ENCODE measurements at regions not wholly inside any gene's neighbourhood (a gene's known extent, or its start where the extent isn't known, plus 50 kb on each side); places are given as distances from the start of the nearest gene placed in this dataset.

DNA sequence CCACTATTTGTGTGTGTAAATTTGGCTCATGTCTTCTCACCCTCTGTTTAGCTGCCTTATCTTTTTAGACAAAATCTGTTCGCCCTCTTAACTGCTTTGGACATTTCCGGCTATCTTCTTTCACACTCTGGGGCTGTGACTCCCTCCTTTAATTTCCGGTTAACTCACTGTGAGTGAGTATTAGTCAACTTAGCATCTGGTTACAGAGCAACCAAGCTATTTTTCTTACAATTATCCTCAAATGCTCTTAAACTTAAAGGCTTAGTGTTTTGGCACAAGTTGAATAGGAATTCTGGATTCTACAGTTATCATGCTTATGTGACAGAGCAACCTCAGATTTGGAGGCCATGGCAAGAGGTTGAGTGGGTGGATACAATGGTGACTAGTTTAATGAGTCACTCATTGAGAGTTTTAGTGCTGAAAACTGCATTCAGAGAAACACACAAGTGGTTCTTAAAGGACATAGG, 177.6 kb upstream of the SEMA3A start:
- Histone ChIP-seq H3K4me3 (ENCODE audit: low read depth, low read length) (no peak overlapping the region), H3K9me3 (no peaks in the 10 kb centered on the region), H3K36me3 (ENCODE audit: control insufficient read depth, insufficient read depth, low read length) (no peaks in the 10 kb centered on the region), H3K4me1 (no peaks in the 10 kb centered on the region), H3K27me3 (replicated peaks; ENCODE audit: control insufficient read depth, insufficient read depth, low read length) (no peaks in the 10 kb centered on the region)
- ChIA-PET POLR2A (no interaction called here), CTCF (no interaction called here)
- Mint-ChIP-seq H3K27me3 (ENCODE audit: insufficient read depth, unreplicated experiment) (no peaks in the 10 kb centered on the region), H3K4me3 (ENCODE audit: unreplicated experiment) (no peak overlapping the region), H3K27ac (ENCODE audit: unreplicated experiment) (no peak overlapping the region), H3K4me1 (ENCODE audit: low read depth, unreplicated experiment) (no peaks in the 10 kb centered on the region), H3K9me3 (ENCODE audit: unreplicated experiment) (no peaks in the 10 kb centered on the region), H3K36me3 (ENCODE audit: insufficient read depth, unreplicated experiment) (no peaks in the 10 kb centered on the region)
- DNase-seq, result no peak
- intact Hi-C loops (cut with micrococcal nuclease; ENCODE audit: unreplicated experiment), result no loop called here
- TF ChIP-seq, protein P1, sequence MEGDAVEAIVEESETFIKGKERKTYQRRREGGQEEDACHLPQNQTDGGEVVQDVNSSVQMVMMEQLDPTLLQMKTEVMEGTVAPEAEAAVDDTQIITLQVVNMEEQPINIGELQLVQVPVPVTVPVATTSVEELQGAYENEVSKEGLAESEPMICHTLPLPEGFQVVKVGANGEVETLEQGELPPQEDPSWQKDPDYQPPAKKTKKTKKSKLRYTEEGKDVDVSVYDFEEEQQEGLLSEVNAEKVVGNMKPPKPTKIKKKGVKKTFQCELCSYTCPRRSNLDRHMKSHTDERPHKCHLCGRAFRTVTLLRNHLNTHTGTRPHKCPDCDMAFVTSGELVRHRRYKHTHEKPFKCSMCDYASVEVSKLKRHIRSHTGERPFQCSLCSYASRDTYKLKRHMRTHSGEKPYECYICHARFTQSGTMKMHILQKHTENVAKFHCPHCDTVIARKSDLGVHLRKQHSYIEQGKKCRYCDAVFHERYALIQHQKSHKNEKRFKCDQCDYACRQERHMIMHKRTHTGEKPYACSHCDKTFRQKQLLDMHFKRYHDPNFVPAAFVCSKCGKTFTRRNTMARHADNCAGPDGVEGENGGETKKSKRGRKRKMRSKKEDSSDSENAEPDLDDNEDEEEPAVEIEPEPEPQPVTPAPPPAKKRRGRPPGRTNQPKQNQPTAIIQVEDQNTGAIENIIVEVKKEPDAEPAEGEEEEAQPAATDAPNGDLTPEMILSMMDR (IDR thresholded peaks at IDR 0.05; ENCODE audit: insufficient read depth in 1 of 2, low read depth in 1 of 2, low read length in 1 of 2, severe bottlenecking in 1 of 2, unreplicated experiment in 1 of 2), result no peak
- BruUV-seq (replicated peaks), result no TSS peak

GRCh38 chr7:84370114-84370513, 175.5 kb upstream of the SEMA3A start:
- no peak overlapping the region for H3K4me3 Mint-ChIP-seq (ENCODE audit: unreplicated experiment)
- Histone ChIP-seq H3K36me3 (ENCODE audit: control insufficient read depth, insufficient read depth, low read length) (no peaks in the 10 kb centered on the region), H3K9me3 (no peaks in the 10 kb centered on the region), H3K27me3 (replicated peaks; ENCODE audit: control insufficient read depth, insufficient read depth, low read length) (no peaks in the 10 kb centered on the region), H3K4me3 (ENCODE audit: low read depth, low read length) (no peak overlapping the region), H3K4me1 (no peaks in the 10 kb centered on the region)
- H3K4me1 Mint-ChIP-seq (ENCODE audit: low read depth, unreplicated experiment), result no peaks in the 10 kb centered on the region
- intact Hi-C loops (cut with micrococcal nuclease; ENCODE audit: unreplicated experiment), result no loop called here
- H3K27me3 Mint-ChIP-seq (ENCODE audit: insufficient read depth, unreplicated experiment), result no peaks in the 10 kb centered on the region
- DNase-seq, result no peak
- ChIA-PET CTCF (no interaction called here), POLR2A (no interaction called here)
- no TSS peak for BruUV-seq (replicated peaks)
- no peaks in the 10 kb centered on the region for H3K36me3 Mint-ChIP-seq (ENCODE audit: insufficient read depth, unreplicated experiment)
- H3K27ac Mint-ChIP-seq (ENCODE audit: unreplicated experiment), result no peak overlapping the region
- no peaks in the 10 kb centered on the region for H3K9me3 Mint-ChIP-seq (ENCODE audit: unreplicated experiment)
- TF ChIP-seq, protein P1 (IDR thresholded peaks at IDR 0.05; ENCODE audit: insufficient read depth in 1 of 2, low read depth in 1 of 2, low read length in 1 of 2, severe bottlenecking in 1 of 2, unreplicated experiment in 1 of 2), result no peak

DNA sequence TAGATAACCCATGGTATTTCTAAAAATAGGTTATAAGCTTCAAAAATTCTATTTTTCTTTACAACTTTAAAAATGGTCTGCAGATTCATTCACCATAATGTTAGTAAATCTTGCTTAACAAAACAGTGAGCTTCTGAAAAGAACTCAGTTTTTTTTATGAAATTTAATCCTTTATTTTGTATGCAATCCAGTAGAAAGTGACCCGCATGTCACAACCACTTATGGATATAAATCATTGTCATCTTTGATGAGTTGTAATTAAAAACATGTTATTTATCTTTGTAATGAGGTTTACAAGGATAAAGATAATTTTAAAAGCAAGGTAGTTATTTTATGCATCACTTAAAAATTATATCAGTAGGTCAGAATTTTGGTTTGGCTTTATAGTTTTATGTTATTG, 173.5 kb upstream of the SEMA3A start:
- Histone ChIP-seq H3K9me3 (no peaks in the 10 kb centered on the region), H3K36me3 (ENCODE audit: control insufficient read depth, insufficient read depth, low read length) (no peaks in the 10 kb centered on the region), H3K27me3 (replicated peaks; ENCODE audit: control insufficient read depth, insufficient read depth, low read length) (no peaks in the 10 kb centered on the region), H3K4me1 (peaks cover 4% of the 10 kb centered on the region; the same call in 1 of the 2 replicates), H3K4me3 (ENCODE audit: low read depth, low read length) (no peak overlapping the region)
- ChIA-PET POLR2A (no interaction called here), CTCF (no interaction called here)
- Mint-ChIP-seq H3K27me3 (ENCODE audit: insufficient read depth, unreplicated experiment) (no peaks in the 10 kb centered on the region), H3K27ac (ENCODE audit: unreplicated experiment) (no peak overlapping the region), H3K9me3 (ENCODE audit: unreplicated experiment) (no peaks in the 10 kb centered on the region), H3K4me3 (ENCODE audit: unreplicated experiment) (no peak overlapping the region), H3K4me1 (ENCODE audit: low read depth, unreplicated experiment) (no peaks in the 10 kb centered on the region), H3K36me3 (ENCODE audit: insufficient read depth, unreplicated experiment) (no peaks in the 10 kb centered on the region)
- intact Hi-C loops (cut with micrococcal nuclease; ENCODE audit: unreplicated experiment), result no loop called here
- DNase-seq, result no peak
- BruUV-seq (replicated peaks), result no TSS peak
- TF ChIP-seq, protein P1 (IDR thresholded peaks at IDR 0.05; ENCODE audit: insufficient read depth in 1 of 2, low read depth in 1 of 2, low read length in 1 of 2, severe bottlenecking in 1 of 2, unreplicated experiment in 1 of 2), result no peak

Measured in Caco-2 (cell line).